Skeletal muscle satellite cell (primary cell): ENCODE measurements at regions not wholly inside any gene's neighbourhood (a gene's known extent, or its start where the extent isn't known, plus 50 kb on each side); places are given as distances from the start of the nearest gene placed in this dataset.

ENCODE experiments used
- H3K27me3 ChIP-seq: 2 replicates; pipeline ENCODE4 v1.7.0; 2013; ENCODE audit warnings: low read length; ENCODE audit not compliant: control insufficient read depth, insufficient read depth
- H3K36me3 ChIP-seq: 2 replicates; pipeline ENCODE4 v1.7.0; 2013; ENCODE audit warnings: mild to moderate bottlenecking, control low read depth, low read length; ENCODE audit not compliant: insufficient read depth
- H3K4me1 ChIP-seq: 2 replicates; pipeline ENCODE4 v1.7.0; 2013; ENCODE audit warnings: low read length; ENCODE audit not compliant: control insufficient read depth, insufficient read depth
- H3K4me2 ChIP-seq: 2 replicates; pipeline ENCODE4 v1.7.0; 2013; ENCODE audit warnings: mild to moderate bottlenecking, low read length
- H3K4me3 ChIP-seq: 2 replicates; pipeline ENCODE4 v1.7.0; 2013; ENCODE audit warnings: low read length
- H3K9ac ChIP-seq: 2 replicates; pipeline ENCODE4 v1.7.0; 2013; ENCODE audit warnings: mild to moderate bottlenecking, low read depth, low read length, moderate library complexity
- H3K9me3 ChIP-seq: replicated peaks from 2 replicates; pipeline ENCODE4 v1.7.0; 2013; ENCODE audit warnings: mild to moderate bottlenecking, control low read depth, low read length

DNA sequence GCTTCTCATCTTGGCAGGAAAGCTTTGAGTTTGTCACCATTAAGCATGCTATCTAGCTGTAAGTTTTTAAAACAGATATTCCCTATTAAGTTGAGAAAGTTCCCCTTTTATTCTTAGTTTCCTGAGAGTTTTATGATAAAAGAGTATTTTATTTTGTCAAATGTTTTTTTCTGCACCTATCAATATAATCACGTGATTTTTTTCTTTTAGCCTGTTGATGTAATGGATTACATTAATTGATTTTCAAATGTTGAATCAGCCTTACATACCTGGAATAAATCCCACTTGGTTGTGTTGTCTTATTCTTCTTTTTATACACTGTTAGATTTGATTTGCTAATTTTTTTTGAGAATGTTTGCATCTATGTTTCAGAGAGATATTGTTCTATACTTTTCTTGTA is 179.5 kb downstream of the ZNF621 start:
- H3K36me3 ChIP-seq = no peaks in the 10 kb centered on the region
- no peaks in the 10 kb centered on the region for H3K27me3 ChIP-seq
- no peaks in the 10 kb centered on the region for H3K9me3 ChIP-seq
- no peak overlapping the region for H3K9ac ChIP-seq
- no peak overlapping the region for H3K4me3 ChIP-seq
- H3K4me2 ChIP-seq = no peak overlapping the region
- H3K4me1 ChIP-seq = no peaks in the 10 kb centered on the region

DNA sequence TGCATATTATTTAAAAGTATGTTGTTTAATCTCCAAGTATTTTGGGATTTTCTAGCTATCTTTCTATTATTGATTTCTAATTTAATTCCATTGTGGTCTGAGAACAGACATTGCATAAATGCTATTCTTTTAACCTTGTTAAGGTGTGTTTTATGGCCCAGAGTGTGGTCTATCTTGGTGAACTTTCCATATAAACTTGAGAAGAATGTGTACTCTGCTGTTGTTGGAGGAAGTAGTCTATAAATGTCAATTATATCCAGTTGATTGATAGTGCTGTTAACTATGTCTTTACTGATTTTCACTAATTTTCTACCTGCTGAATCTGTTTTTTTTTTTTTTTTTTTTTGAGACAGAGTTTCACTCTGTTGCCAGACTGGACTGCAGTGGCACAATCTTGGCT is 180.9 kb downstream of the ZNF621 start:
- Histone ChIP-seq H3K4me2 (no peak overlapping the region), H3K9ac (no peak overlapping the region), H3K27me3 (no peaks in the 10 kb centered on the region), H3K36me3 (no peaks in the 10 kb centered on the region), H3K4me1 (no peaks in the 10 kb centered on the region), H3K4me3 (no peak overlapping the region), H3K9me3 (no peaks in the 10 kb centered on the region)

DNA sequence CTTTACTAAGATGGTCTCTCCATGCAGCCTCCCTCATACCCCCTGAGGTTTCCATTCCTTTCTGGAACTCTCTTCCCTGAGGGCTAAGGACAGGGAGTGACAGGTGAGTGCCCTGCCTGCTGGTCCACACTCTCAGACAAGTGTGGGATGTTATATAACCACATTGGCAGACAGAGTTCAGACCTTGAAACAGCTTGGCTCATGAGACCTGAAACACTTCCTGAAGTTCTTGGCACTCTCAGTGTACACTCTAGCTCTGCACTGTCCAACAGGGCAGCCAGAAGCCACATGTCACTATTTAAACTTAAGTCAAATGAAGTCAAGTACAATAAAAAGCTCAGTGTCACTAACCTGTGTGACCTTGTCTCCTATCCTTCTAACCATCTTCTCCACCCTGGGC is 188.5 kb downstream of the ZNF621 start:
- Histone ChIP-seq H3K9me3 (no peaks in the 10 kb centered on the region), H3K36me3 (no peaks in the 10 kb centered on the region), H3K9ac (no peak overlapping the region), H3K4me3 (no peak overlapping the region), H3K27me3 (no peaks in the 10 kb centered on the region), H3K4me1 (no peaks in the 10 kb centered on the region), H3K4me2 (no peak overlapping the region)

DNA sequence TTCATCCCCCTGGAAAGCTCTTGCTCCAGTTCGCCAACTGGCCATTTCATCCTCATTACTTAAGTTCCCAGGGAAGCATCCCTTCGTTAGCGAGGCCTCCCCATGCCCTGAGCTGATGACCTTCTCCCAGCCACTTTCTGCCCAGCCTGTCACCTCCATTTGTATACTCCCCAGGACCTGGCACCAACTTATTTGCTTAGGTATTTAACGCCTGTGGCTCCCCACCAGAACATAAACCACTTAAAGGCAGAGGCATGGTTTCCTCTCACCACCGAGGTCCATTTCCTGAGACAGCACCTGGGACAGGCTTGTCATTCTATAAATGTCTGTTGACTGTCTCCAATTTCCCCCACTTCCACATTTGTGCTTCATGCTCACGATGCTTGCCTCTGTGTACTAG is 189.0 kb downstream of the ZNF621 start:
- Histone ChIP-seq H3K9me3 (no peaks in the 10 kb centered on the region), H3K27me3 (no peaks in the 10 kb centered on the region), H3K4me3 (no peak overlapping the region), H3K4me2 (no peak overlapping the region), H3K4me1 (no peaks in the 10 kb centered on the region), H3K36me3 (no peaks in the 10 kb centered on the region), H3K9ac (no peak overlapping the region)

DNA sequence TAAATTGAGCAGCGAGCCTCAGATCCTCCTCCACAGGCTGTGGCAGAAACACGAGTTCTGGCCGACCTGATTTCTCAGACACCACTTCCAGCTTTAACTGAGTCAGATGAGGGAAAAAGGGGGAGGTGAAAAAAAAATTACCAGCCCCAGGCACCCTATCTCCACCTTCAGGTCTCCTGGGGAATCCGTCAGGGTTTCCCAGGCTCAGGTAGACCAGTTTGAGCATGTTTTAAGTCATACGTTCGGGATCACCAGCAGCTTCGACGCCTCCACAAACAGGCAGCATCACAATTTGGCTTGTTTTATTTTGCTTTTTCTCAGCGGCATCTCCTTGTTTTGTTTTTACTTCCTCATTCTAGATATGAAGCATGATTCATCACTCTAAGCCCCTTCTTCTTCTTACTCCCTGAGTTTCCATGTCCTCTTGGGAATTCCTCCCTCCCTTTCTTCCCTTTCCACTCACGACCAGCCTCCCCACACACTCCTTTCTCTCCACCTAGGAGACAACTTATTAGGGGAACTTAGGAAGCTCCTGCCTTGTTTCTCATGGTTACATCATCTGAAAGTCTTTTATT is 190.1 kb downstream of the ZNF621 start:
- no peak overlapping the region for H3K9ac ChIP-seq
- no peak overlapping the region for H3K4me2 ChIP-seq
- H3K27me3 ChIP-seq = no peaks in the 10 kb centered on the region
- H3K9me3 ChIP-seq = no peaks in the 10 kb centered on the region
- no peak overlapping the region for H3K4me3 ChIP-seq
- H3K36me3 ChIP-seq = no peaks in the 10 kb centered on the region
- no peaks in the 10 kb centered on the region for H3K4me1 ChIP-seq

DNA sequence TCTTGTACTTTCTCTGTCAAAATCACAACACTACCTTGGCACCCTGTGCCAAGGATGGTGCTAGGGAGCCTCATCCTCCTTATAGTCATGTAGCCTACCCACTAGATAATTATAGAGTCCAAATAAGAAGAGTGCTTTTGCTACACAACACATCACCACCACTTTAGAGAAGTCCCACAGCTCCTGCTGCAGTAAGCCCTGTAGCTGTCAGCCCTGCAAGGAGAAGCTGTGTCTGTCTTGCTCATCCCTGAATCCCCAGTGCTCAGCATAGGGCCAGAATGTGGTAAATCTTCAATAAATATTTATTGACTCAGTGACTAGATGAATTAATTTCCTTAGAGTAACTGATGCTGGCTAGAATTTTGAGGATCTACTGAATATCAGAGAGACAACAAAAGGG is 190.8 kb downstream of the ZNF621 start:
- no peaks in the 10 kb centered on the region for H3K27me3 ChIP-seq
- no peak overlapping the region for H3K4me3 ChIP-seq
- no peaks in the 10 kb centered on the region for H3K36me3 ChIP-seq

DNA sequence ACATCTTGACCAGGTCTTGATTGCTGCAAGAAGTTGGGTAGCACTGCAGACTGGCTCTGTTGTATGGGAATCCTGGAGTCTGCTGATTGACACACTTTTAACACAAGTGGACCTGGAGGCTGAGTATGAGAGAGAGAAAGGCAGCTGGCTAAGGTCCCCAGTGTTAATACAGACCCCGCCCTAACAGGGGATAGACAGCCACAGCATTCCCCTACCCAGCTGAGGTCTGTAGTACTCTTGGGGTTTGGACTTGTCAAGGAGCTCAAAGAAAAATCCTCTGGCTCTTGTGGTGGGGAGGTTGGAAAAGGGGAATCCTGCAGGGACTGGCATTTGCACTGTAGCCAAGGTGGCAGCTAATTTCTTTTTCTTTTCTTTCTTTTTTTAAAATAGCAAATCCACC is 192.7 kb downstream of the ZNF621 start:
- Histone ChIP-seq H3K4me1 (no peaks in the 10 kb centered on the region), H3K36me3 (no peaks in the 10 kb centered on the region), H3K4me2 (no peak overlapping the region), H3K27me3 (no peaks in the 10 kb centered on the region), H3K4me3 (no peak overlapping the region), H3K9ac (no peak overlapping the region), H3K9me3 (no peaks in the 10 kb centered on the region)

More for the DNA sequence above, 190.8 kb downstream of the ZNF621 start:
- Histone ChIP-seq H3K4me1 (no peaks in the 10 kb centered on the region), H3K9me3 (no peaks in the 10 kb centered on the region), H3K9ac (no peak overlapping the region), H3K4me2 (no peak overlapping the region)

DNA sequence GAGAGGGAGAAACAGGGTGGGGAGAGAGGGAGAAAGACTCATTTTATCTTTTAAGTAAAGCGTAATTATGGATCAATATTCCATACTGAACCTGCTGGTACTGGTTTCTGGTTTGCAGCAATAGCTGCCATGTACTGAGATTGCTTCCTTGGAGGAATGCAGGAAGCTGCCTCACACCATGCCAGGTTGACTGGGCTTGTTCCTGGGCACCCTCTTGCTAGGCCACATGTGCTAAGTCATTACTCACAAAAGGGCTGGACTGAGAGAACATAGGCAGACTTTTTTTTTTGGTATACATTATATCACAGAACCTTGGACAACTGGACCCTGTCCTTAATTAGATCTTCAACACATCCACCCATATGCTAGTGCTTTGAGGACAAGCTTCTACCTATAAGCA is 193.4 kb downstream of the ZNF621 start:
- Histone ChIP-seq H3K4me1 (no peaks in the 10 kb centered on the region), H3K36me3 (no peaks in the 10 kb centered on the region), H3K9ac (no peak overlapping the region), H3K9me3 (no peaks in the 10 kb centered on the region), H3K4me2 (no peak overlapping the region), H3K27me3 (no peaks in the 10 kb centered on the region), H3K4me3 (no peak overlapping the region)

DNA sequence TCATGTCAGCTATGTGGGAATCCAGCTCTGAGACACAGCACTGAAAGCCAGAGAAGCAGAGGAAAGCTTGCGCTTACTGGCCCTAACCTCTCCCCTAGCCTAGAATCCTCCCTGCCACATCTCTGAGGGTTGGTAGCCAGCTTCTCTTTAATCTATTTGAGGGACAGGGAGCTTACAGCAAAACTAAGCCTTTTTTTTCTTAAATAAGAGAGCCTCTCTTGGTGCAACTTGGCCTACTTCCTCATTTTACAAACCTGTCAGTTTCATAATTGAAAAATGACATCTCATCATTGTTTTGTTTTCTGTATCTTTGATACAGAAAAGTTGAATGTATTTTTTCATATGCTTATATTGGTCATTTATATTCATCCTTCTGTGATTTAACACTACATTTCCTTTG is 193.9 kb downstream of the ZNF621 start:
- no peaks in the 10 kb centered on the region for H3K36me3 ChIP-seq
- no peaks in the 10 kb centered on the region for H3K4me1 ChIP-seq
- H3K27me3 ChIP-seq = no peaks in the 10 kb centered on the region
- no peak overlapping the region for H3K4me2 ChIP-seq
- H3K9me3 ChIP-seq = no peaks in the 10 kb centered on the region
- H3K9ac ChIP-seq = no peak overlapping the region
- H3K4me3 ChIP-seq = no peak overlapping the region

DNA sequence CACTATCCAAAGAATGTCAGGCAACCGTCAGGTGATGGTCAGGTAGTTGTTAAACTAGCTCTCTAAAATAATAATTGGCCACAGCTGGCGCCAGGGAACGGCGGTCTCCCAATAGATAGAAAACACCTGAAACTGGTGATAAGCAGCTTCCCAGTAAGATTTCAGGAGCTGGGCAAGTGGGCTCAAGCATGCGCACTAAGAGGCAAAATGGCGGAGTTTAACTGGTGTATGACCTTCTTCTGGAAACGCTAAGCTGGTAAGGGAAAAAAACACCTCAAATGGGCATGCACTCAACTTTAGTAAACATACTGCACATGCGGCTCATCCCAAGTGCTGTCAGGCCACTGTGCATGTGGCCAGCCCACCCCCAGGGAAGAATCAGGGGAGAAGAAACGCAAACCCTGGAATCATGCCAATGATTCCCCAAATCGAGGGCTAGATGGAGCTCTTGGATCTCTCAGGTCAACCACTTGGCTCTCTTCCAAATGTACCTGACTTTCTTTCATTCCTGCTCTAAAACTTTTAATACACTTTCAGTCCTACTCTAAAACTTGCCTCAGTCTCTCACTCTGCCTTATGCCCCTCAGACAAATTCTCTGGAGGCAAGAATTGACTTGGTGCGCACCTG is 195.0 kb downstream of the ZNF621 start:
- Histone ChIP-seq H3K9ac (no peak overlapping the region), H3K4me1 (no peaks in the 10 kb centered on the region), H3K4me2 (no peak overlapping the region), H3K4me3 (no peak overlapping the region), H3K27me3 (no peaks in the 10 kb centered on the region), H3K36me3 (no peaks in the 10 kb centered on the region), H3K9me3 (no peaks in the 10 kb centered on the region)

DNA sequence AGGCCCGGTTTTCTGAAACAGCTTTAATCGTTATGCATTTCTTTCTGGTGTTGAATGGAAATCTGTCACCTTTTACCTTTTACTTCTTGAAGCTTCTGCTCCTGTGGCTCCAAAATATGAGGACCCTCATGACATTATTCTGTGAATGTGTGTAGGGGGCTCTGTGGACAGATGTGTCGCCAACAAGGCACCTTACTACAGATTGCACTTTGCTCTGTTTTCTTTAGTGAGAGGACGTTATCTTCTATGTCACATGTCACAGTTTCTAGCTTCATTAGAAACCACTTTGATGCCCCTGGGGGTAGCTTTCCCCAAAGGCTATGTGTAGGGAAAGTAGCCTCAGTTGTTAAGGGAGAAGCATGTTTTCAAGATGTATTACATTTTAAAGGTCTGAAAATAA is 195.6 kb downstream of the ZNF621 start:
- Histone ChIP-seq H3K4me1 (no peaks in the 10 kb centered on the region), H3K4me3 (no peak overlapping the region), H3K4me2 (no peak overlapping the region), H3K36me3 (no peaks in the 10 kb centered on the region), H3K27me3 (no peaks in the 10 kb centered on the region), H3K9ac (no peak overlapping the region), H3K9me3 (no peaks in the 10 kb centered on the region)

DNA sequence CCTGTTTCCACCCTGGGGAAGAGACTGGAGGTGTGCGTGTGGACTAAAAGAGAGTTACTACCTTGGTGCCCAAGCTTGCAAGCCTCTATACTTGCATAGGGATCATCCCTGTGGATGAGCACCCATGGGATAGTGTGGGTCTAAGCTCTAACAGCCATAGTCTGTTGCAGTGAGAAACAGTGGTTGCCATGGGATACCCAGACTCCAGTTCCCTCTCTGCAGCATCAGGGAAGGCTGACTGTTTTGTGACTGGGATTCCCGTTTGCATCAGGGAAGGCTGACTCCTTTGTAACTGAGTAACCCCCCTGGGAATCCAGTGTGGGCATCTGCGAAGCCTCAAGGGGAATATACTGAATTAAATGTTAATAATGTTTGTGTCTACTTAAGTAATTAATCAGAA is 196.1 kb downstream of the ZNF621 start:
- no peaks in the 10 kb centered on the region for H3K4me1 ChIP-seq
- no peak overlapping the region for H3K4me2 ChIP-seq

More for the DNA sequence above, 196.1 kb downstream of the ZNF621 start:
- no peaks in the 10 kb centered on the region for H3K27me3 ChIP-seq
- H3K4me3 ChIP-seq = no peak overlapping the region
- no peaks in the 10 kb centered on the region for H3K36me3 ChIP-seq
- H3K9me3 ChIP-seq = no peaks in the 10 kb centered on the region
- H3K9ac ChIP-seq = no peak overlapping the region
